ENCODE measurements at regions not wholly inside any gene's neighbourhood (a gene's known extent, or its start where the extent isn't known, plus 50 kb on each side); places are given as distances from the start of the nearest gene placed in this dataset.

- TF ChIP-seq CTCF (IDR thresholded peaks at IDR 0.05) (no peak), POLR2A (IDR thresholded peaks at IDR 0.05) (no peak), POLR2AphosphoS5 (IDR thresholded peaks at IDR 0.05) (no peak)
Measured at GRCh38 chr12:90611048-90611447, 343.9 kb downstream of the CCER1 start.
